ENCODE measurements at regions not wholly inside any gene's neighbourhood (a gene's known extent, or its start where the extent isn't known, plus 50 kb on each side); places are given as distances from the start of the nearest gene placed in this dataset.
A peak's percentile ranks its signal among the peaks of the same experiment; 100 is the strongest.

GRCh38 chr14:86196471-86196870 lies 666.5 kb downstream of the FLRT2 start:
- DNase-seq: peak; percentile 69 to 78
- no peak for TF ChIP-seq POLR2A (IDR thresholded peaks at IDR 0.05)
- no peak for TF ChIP-seq CTCF (IDR thresholded peaks at IDR 0.05)
- Histone ChIP-seq H3K27ac (no peak overlapping the region), H3K9me3 (no peaks in the 10 kb centered on the region), H3K4me1 (peaks cover 0 to 4% of the 10 kb centered on the region in 2 donors), H3K36me3 (no peaks in the 10 kb centered on the region), H3K27me3 (no peaks in the 10 kb centered on the region), H3K4me3 (replicated peaks in 1 of 3) (no peak overlapping the region)
- intact Hi-C loops (cut with DNase I): no loop called here
- WGBS, 2 donors: 15 to 19% methylated on average over 4 of the region's 4 CpGs

GRCh38 chr14:86193756-86194155 lies 663.8 kb downstream of the FLRT2 start:
- TF ChIP-seq CTCF (IDR thresholded peaks at IDR 0.05): no peak
- no peak for TF ChIP-seq POLR2A (IDR thresholded peaks at IDR 0.05)
- Histone ChIP-seq H3K36me3 (no peaks in the 10 kb centered on the region), H3K4me1 (peaks cover 0 to 4% of the 10 kb centered on the region in 2 donors), H3K27ac (no peak overlapping the region), H3K9me3 (no peaks in the 10 kb centered on the region), H3K4me3 (replicated peaks in 1 of 3) (no peak overlapping the region), H3K27me3 (no peaks in the 10 kb centered on the region)
- WGBS, 2 donors: 83 to 91% methylated on average over 3 of the region's 3 CpGs
- intact Hi-C loops (cut with DNase I): no loop called here
- DNase-seq: no peak

GRCh38 chr14:86179980-86180379 lies 650.0 kb downstream of the FLRT2 start:
- H3K27me3 ChIP-seq: no peaks in the 10 kb centered on the region
- TF ChIP-seq CTCF (IDR thresholded peaks at IDR 0.05) (no peak), POLR2A (IDR thresholded peaks at IDR 0.05) (no peak)
- intact Hi-C loops (cut with DNase I): no loop called here
- H3K4me3 ChIP-seq (replicated peaks in 1 of 3): no peak overlapping the region
- 87 to 90% methylated on average over 6 of the region's 6 CpGs for WGBS, 2 donors
- no peaks in the 10 kb centered on the region for H3K9me3 ChIP-seq
- no peaks in the 10 kb centered on the region for H3K36me3 ChIP-seq
- H3K27ac ChIP-seq: no peak overlapping the region
- no peaks in the 10 kb centered on the region for H3K4me1 ChIP-seq
- no peak for DNase-seq

- no peak for DNase-seq
- WGBS, 2 donors: 89% methylated on average over 7 of the region's 7 CpGs
Observed at GRCh38 chr14:86168371-86168770, 638.4 kb downstream of the FLRT2 start.

GRCh38 chr14:86166541-86166940 lies 636.6 kb downstream of the FLRT2 start:
- no peak for TF ChIP-seq CTCF (IDR thresholded peaks at IDR 0.05)
- no peak for TF ChIP-seq POLR2A (IDR thresholded peaks at IDR 0.05)
- Histone ChIP-seq H3K36me3 (no peaks in the 10 kb centered on the region), H3K27me3 (no peaks in the 10 kb centered on the region), H3K27ac (no peak overlapping the region), H3K4me1 (no peaks in the 10 kb centered on the region), H3K9me3 (no peaks in the 10 kb centered on the region), H3K4me3 (replicated peaks in 1 of 3) (no peak overlapping the region)
- WGBS, 2 donors: 70% methylated on average over 2 of the region's 2 CpGs
- no peak for DNase-seq
- intact Hi-C loops (cut with DNase I): no loop called here

More at GRCh38 chr14:86168371-86168770, 638.4 kb downstream of the FLRT2 start:
- H3K4me3 ChIP-seq (replicated peaks in 1 of 3): no peak overlapping the region
- H3K27ac ChIP-seq: no peak overlapping the region
- H3K27me3 ChIP-seq: no peaks in the 10 kb centered on the region
- no peaks in the 10 kb centered on the region for H3K9me3 ChIP-seq
- H3K4me1 ChIP-seq: no peaks in the 10 kb centered on the region
- no peaks in the 10 kb centered on the region for H3K36me3 ChIP-seq
- intact Hi-C loops (cut with DNase I): no loop called here
- TF ChIP-seq CTCF (IDR thresholded peaks at IDR 0.05) (no peak), POLR2A (IDR thresholded peaks at IDR 0.05) (no peak)

Measured in thyroid gland (tissue), 4 donors.